A549 (cell line): ENCODE measurements at regions not wholly inside any gene's neighbourhood (a gene's known extent, or its start where the extent isn't known, plus 50 kb on each side); places are given as distances from the start of the nearest gene placed in this dataset.

Experiments used
- CTCF ChIP-seq: fragments of >200 bp; sonication (Bioruptor Twin); formaldehyde crosslinking; IDR thresholded peaks from 3 replicates; pipeline ENCODE4 v1.5.1; 2016
- JUN ChIP-seq, 2 experiments: fragments of >200 bp; sonication (Bioruptor Twin); formaldehyde crosslinking; IDR thresholded peaks; 2 replicates in 1 of 2; 3 replicates in 1 of 2; pipeline ENCODE4 v1.6.1; 2016 to 2017
- JUNB ChIP-seq: fragments of >200 bp; sonication (Bioruptor Twin); formaldehyde crosslinking; IDR thresholded peaks from 2 replicates; pipeline ENCODE4 v1.6.1; 2016
- MAX ChIP-seq: IDR thresholded peaks from 2 replicates; pipeline ENCODE4 v1.6.1; 2012
- MYC ChIP-seq: IDR thresholded peaks from 2 replicates; pipeline ENCODE4 v1.6.1; 2012; ENCODE audit warnings: mild to moderate bottlenecking, inconsistent platforms, low read length, improper control_type of control experiment, borderline replicate concordance
- USF2 ChIP-seq: fragments of 450-650 bp; IDR thresholded peaks from 2 replicates; pipeline ENCODE4 v1.6.1; 2014; ENCODE audit warnings: antibody characterized with exemption

- TF ChIP-seq JUNB (no peak), MAX (no peak), MYC (no peak), CTCF (no peak), USF2 (no peak), JUN (IDR thresholded peaks at IDR 0.05) (no peak)
These were observed 125.2 kb downstream of the PAPOLA start for GRCh38 chr14:96627386-96627785.
